ENCODE measurements at regions not wholly inside any gene's neighbourhood (a gene's known extent, or its start where the extent isn't known, plus 50 kb on each side); places are given as distances from the start of the nearest gene placed in this dataset.

- TF ChIP-seq, protein P1, sequence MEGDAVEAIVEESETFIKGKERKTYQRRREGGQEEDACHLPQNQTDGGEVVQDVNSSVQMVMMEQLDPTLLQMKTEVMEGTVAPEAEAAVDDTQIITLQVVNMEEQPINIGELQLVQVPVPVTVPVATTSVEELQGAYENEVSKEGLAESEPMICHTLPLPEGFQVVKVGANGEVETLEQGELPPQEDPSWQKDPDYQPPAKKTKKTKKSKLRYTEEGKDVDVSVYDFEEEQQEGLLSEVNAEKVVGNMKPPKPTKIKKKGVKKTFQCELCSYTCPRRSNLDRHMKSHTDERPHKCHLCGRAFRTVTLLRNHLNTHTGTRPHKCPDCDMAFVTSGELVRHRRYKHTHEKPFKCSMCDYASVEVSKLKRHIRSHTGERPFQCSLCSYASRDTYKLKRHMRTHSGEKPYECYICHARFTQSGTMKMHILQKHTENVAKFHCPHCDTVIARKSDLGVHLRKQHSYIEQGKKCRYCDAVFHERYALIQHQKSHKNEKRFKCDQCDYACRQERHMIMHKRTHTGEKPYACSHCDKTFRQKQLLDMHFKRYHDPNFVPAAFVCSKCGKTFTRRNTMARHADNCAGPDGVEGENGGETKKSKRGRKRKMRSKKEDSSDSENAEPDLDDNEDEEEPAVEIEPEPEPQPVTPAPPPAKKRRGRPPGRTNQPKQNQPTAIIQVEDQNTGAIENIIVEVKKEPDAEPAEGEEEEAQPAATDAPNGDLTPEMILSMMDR (IDR thresholded peaks at IDR 0.05): no peak
- Mint-ChIP-seq H3K27me3 (peaks cover 4% of the 10 kb centered on the region), H3K9me3 (peaks cover under 1% of the 10 kb centered on the region), H3K4me1 (ENCODE audit: low read depth) (no peaks in the 10 kb centered on the region), H3K27ac (no peak overlapping the region), H3K36me3 (ENCODE audit: low read depth) (no peaks in the 10 kb centered on the region), H3K4me3 (no peak overlapping the region)
- ChIA-PET CTCF (no interaction called here), POLR2A (no interaction called here)
- DNase-seq: no peak
- no peak for ATAC-seq
- intact Hi-C loops (cut with micrococcal nuclease): no loop called here
These were observed 72.9 kb upstream of the MYCN start for GRCh38 chr2:15867194-15868171.

DNA sequence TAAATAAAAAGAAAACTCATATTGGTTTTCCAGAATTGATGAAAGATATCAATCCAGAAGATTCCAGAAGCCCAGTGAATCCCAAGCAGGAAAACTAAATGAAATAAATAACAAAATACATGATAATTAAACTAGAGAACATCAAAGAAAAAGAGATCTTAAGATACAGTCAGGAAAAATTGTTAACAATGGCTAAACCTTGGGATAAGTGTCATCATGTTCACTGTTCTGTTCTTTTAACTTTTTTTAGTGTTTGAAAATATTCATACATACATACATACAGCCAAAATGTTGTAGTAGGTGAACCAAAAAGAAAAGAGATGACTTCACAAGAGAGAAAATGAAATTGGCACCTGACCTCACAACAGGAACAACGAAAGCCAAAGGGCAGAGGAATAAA lies 72.2 kb upstream of the MYCN start:
- Mint-ChIP-seq H3K4me1 (ENCODE audit: low read depth) (no peaks in the 10 kb centered on the region), H3K27ac (no peak overlapping the region), H3K27me3 (no peaks in the 10 kb centered on the region), H3K36me3 (ENCODE audit: low read depth) (no peaks in the 10 kb centered on the region), H3K9me3 (peaks cover 2% of the 10 kb centered on the region), H3K4me3 (no peak overlapping the region)
- ChIA-PET CTCF (no interaction called here), POLR2A (no interaction called here)
- TF ChIP-seq, protein P1 (IDR thresholded peaks at IDR 0.05): no peak
- intact Hi-C loops (cut with micrococcal nuclease): no loop called here
- ATAC-seq: no peak
- no peak for DNase-seq

DNA sequence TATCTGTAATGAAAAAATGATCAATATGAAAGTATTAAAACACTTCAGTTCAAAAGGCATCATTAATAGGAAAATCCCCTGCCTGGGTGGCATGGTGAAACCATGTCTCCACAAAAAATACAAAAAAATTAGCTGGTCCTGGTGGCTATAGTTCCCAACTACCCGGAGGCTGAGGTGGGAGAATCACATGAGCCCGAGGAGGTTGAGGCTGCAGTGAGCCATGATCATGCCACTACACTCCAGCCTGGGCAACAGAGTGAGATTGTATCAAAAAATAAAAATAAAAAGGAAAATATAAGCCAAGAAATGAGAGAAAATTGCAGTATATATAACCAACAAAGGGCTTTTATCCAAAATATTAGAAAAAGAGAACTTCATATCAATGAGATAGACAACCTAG lies 71.6 kb upstream of the MYCN start:
- POLR2A ChIA-PET: no interaction called here
- intact Hi-C loops (cut with micrococcal nuclease): no loop called here
- Mint-ChIP-seq H3K27me3 (no peaks in the 10 kb centered on the region), H3K9me3 (peaks cover 2% of the 10 kb centered on the region), H3K4me3 (no peak overlapping the region), H3K27ac (no peak overlapping the region), H3K4me1 (ENCODE audit: low read depth) (no peaks in the 10 kb centered on the region), H3K36me3 (ENCODE audit: low read depth) (no peaks in the 10 kb centered on the region)
- CTCF ChIA-PET: no interaction called here
- no peak for DNase-seq
- no peak for ATAC-seq
- TF ChIP-seq, protein P1 (IDR thresholded peaks at IDR 0.05): no peak

DNA sequence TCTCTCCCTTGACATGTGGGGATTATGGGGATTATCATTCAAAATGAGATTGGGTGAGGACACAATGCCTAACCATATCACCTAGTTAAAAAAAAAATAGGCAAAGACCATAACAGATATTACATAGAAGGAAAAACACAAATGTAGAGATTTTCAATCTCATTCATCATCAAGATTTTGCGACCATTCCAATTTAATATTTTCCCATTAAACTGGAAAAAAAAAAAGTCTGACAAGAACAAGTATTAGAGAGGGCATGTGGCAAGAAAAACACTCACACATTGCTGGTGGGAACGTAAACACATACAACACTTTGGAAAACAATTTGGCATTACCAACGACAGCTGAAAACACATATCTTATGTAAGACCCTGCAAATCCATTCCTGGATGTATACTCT lies 71.0 kb upstream of the MYCN start:
- no peak overlapping the region for H3K27ac Mint-ChIP-seq
- H3K9me3 Mint-ChIP-seq: peaks cover 2% of the 10 kb centered on the region
- DNase-seq: no peak
- no peaks in the 10 kb centered on the region for H3K4me1 Mint-ChIP-seq (ENCODE audit: low read depth)
- no peak for ATAC-seq
- peaks cover 2% of the 10 kb centered on the region for H3K27me3 Mint-ChIP-seq
- TF ChIP-seq, protein P1 (IDR thresholded peaks at IDR 0.05): no peak
- CTCF ChIA-PET: no interaction called here
- POLR2A ChIA-PET: no interaction called here
- intact Hi-C loops (cut with micrococcal nuclease): no loop called here
- H3K36me3 Mint-ChIP-seq (ENCODE audit: low read depth): no peaks in the 10 kb centered on the region
- no peak overlapping the region for H3K4me3 Mint-ChIP-seq

DNA sequence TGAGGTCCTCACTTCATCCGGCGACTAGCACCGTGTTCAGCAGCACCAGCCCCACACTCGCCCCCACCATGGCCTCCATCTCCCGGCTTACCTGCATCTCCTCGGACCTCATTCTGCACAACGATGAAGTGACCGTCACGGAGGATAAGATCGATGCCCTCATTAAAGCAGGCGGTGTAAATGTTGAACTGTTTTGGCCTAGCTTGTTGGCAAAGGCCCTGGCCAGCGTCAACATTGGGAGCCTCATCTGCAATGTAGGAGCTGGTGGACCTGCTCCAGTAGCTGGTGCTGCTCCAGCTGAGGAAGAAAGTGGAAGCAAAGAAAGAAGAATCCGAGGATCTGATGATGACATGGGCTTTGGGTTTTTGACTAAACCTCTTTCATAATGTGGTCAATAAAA lies 70.5 kb upstream of the MYCN start:
- Mint-ChIP-seq H3K9me3 (peaks cover 2% of the 10 kb centered on the region), H3K27ac (no peak overlapping the region), H3K27me3 (peaks cover 2% of the 10 kb centered on the region), H3K4me1 (ENCODE audit: low read depth) (no peaks in the 10 kb centered on the region), H3K4me3 (no peak overlapping the region), H3K36me3 (ENCODE audit: low read depth) (no peaks in the 10 kb centered on the region)
- CTCF ChIA-PET: no interaction called here
- ATAC-seq (no peak), DNase-seq (no peak)
- intact Hi-C loops (cut with micrococcal nuclease): no loop called here
- TF ChIP-seq, protein P1 (IDR thresholded peaks at IDR 0.05): no peak
- POLR2A ChIA-PET: no interaction called here

Data from activated CD8-positive, alpha-beta T cell treated with anti-CD3 and anti-CD28 coated beads for 36 hours (primary cell).